A549 (cell line): ENCODE measurements at regions not wholly inside any gene's neighbourhood (a gene's known extent, or its start where the extent isn't known, plus 50 kb on each side); places are given as distances from the start of the nearest gene placed in this dataset.

Source experiments
- CEBPB ChIP-seq, 2 experiments: fragments of >200 bp in 1 of 2; sonication (Bioruptor Twin) in 1 of 2; formaldehyde crosslinking in 1 of 2; IDR thresholded peaks; 2 replicates each; pipeline ENCODE4 v1.6.1; 2012 to 2016
- CTCF ChIP-seq: fragments of >200 bp; sonication (Bioruptor Twin); formaldehyde crosslinking; IDR thresholded peaks from 3 replicates; pipeline ENCODE4 v1.5.1; 2016
- JUNB ChIP-seq: fragments of >200 bp; sonication (Bioruptor Twin); formaldehyde crosslinking; IDR thresholded peaks from 2 replicates; pipeline ENCODE4 v1.6.1; 2016
- POLR2A ChIP-seq: IDR thresholded peaks from 2 replicates; pipeline ENCODE4 v1.6.1; 2012; ENCODE audit warnings: mild to moderate bottlenecking, low read length
- USF2 ChIP-seq: fragments of 450-650 bp; IDR thresholded peaks from 2 replicates; pipeline ENCODE4 v1.6.1; 2014; ENCODE audit warnings: antibody characterized with exemption
- ZC3H11A ChIP-seq: fragments of 450-650 bp; IDR thresholded peaks from 2 replicates; pipeline ENCODE4 v1.6.1; 2014; ENCODE audit warnings: antibody characterized with exemption, mild to moderate bottlenecking

GRCh38 chr5:62681117-62681850 is 102.7 kb downstream of the LRRC70 start:
- no peak for TF ChIP-seq CTCF
- TF ChIP-seq ZC3H11A, result no peak
- no peak for TF ChIP-seq CEBPB (IDR thresholded peaks at IDR 0.05)
- TF ChIP-seq POLR2A, result no peak
- TF ChIP-seq JUNB, result no peak
- no peak for TF ChIP-seq USF2
